HG03342 (cell line): ENCODE measurements at regions not wholly inside any gene's neighbourhood (a gene's known extent, or its start where the extent isn't known, plus 50 kb on each side); places are given as distances from the start of the nearest gene placed in this dataset.
A peak's percentile ranks its signal among the peaks of the same experiment; 100 is the strongest.

ENCODE experiments used
- ATAC-seq: cut with Tn5 transposase; IDR thresholded peaks from one replicate; pipeline ENCODE4 v1.9.1; 2021; ENCODE audit warnings: mild to moderate bottlenecking, moderate library complexity; ENCODE audit not compliant: unreplicated experiment

DNA sequence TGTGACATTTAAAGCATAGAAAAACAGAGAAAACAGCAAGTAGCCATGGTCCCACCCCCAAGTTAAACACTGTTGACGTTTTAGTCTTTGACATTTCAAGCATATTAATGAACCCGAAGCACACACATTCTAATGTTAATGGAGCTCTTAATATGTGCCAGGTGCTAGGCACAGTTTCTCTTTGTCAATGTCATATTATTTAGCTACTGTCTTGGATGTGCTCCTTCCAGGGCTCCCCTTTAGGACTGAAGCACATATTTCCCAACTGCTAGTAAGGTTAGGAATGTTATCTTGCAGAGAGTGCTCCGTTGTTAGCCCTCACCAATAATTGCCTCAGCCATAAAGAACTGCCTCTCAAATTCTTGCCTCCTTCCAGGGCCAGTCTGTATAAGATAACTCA, 716.6 kb upstream of the TENM4 start:
- ATAC-seq = no peak

DNA sequence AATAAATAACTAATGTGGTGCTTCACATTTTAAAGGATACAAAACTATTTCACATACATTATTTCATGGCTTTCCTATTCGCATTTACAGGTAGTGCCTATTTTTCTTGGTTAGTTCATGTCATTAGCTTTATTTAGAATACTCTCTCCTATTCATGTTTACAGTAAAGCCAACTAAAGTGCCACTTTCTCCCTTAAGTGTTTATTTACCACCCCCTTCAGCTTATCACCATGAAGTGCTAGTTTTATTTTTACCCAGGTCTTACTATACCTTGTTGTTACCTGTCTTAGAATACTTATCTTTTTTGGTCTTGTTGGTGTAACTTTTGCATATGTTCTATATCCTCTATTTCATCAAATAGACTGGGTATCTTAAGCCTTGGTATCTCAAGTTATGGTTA, 715.2 kb upstream of the TENM4 start:
- ATAC-seq = no peak

DNA sequence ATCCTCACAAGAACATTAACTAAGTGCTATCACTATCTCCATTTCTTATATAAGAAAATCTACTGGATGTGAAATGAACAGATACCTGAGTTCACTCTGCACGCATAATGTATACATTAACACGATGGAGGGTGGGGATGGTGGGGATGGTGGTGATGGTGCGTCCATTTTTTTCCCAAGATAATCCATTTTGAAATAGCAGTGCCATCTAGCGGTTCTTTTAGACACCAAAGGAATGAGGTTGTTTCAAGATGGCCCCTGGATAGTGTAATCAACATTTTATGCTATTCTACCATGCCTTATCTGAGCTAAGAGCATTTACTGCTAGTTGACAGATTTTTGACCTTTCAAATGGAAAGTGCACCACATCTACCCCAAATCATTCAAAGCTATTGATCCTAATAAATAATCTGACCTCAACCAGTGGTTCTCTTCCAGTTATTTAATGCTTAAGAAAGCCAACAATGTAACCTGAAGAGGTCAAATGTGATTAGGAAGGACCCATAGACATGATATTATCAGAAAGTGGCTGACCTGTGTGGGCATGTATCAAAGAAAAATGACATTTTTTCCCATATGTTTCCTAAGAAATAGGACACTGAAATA, 714.7 kb upstream of the TENM4 start:
- peak; percentile 78 for ATAC-seq

DNA sequence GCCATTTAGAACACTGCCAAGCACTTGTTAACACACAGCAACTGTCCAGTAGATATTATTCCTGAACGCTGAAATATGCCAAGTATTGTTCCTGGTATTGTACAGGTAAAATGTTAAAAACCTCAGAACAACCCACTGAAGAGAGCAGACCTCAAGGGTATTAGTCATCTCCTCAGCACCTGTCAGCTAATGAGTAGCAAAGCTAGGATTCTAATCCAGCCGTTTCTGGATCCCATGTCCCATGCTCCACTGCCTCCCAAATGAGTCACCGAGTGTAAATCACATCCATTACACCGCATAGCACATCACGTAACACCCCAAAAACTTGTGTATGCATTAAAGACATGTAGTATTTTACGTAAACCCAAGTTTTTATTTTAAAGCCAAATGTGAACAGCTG, 705.4 kb upstream of the TENM4 start:
- ATAC-seq = no peak

DNA sequence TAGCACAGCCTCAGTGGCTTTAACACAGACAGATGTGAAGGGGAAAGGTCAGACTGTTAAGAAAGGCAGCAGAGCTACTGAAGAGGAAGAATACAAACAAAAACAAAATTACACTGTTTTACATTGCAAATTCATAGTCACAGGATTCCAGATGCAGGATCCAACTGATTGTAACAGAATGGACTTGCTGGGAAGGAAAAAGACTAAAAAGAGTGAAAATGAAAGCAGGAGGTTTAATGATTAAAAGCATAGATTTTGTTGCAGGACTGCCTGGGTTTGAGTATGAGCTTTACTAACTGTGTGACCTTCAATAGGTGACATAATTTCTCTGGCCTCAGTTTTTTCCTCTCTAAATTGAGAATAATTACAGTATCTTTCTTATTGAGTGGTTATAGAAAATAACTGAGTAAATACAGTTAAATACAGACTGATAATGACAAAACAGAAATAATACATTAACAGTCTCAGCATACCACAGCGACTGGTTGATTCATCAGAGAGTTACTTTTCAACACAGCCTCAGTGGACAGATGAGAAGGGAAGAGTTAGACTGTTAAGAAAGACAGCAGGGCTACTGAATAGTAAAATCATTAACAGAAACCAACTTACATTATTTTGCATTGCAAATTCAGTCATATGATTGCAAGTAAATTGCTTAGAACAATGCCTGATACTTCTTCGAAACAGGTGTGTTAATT, 704.2 kb upstream of the TENM4 start:
- peak; percentile 49 for ATAC-seq

DNA sequence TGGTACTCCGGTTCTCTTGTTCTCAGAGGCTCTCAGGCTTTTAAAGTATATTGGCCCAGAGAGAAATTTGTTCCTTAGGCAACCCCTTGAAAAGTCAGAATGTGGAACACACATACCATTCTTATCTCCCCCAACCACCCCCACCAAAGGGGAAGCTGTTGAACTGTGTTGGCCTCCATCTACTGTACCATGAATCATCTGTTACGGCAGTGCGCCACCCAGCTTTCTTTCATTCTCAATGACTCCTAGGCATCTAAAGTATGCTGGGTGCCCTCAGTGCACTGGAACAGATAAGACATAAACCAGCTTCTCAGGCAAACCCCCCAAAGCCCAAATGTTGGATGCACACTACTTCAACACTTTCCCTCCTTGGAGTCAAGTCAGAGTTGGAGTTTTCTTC, 696.2 kb upstream of the TENM4 start:
- no peak for ATAC-seq

DNA sequence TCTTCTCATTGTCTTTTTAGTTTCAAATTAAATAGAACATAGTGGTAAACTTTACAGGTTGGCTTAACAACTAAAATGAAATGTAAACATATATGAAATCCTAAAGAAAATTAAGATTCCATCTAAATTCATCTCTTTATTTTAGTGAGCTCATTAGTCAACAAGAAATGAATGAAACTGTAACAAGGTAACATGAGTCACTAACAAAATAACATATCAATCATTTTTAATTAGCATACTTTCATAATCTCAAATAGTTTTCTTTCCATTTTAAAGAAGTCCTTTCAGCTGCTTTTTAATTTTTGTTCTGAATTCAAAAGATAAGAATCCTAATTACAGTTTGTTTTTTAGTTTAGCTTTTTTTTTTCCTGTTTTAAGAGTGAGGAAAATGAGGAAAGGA, 688.6 kb upstream of the TENM4 start:
- ATAC-seq = no peak

DNA sequence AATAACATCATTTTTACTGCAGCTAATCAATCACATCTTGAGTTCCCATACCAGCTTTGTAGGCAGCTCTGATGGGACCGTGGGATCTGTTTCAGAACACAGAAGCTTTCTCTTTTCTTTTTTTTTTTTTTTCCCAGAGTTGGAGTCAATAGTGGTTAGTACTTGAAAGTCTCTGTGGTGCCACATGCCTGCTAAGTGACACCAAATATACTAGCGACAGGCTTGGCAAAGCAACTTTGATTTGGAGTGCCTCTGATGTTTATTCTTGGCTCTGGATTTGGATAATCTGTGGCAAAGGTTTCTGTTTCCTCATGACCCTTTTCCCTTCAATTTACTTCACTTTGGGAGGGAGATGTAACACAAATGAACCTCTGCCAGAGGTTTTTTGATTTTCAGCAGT, 681.4 kb upstream of the TENM4 start:
- no peak for ATAC-seq

DNA sequence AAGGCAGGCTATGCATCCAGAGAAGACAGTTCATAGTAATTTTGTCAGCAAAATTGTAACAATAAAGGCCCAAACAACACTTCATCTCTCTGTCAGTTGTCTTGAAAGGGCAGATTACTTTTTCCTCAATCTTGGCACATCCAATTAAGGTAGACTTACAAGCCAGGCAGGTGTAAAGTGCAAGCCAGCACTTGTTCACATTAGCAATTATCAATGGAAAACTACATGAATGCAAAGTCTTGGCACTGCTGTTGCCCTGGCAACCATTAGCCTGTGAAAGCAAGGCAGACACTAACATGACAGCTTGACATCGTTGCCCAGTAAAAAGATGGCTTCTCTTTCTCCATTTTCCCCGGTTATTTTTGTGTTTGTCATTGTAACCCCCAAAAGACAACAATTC, 677.2 kb upstream of the TENM4 start:
- no peak for ATAC-seq

DNA sequence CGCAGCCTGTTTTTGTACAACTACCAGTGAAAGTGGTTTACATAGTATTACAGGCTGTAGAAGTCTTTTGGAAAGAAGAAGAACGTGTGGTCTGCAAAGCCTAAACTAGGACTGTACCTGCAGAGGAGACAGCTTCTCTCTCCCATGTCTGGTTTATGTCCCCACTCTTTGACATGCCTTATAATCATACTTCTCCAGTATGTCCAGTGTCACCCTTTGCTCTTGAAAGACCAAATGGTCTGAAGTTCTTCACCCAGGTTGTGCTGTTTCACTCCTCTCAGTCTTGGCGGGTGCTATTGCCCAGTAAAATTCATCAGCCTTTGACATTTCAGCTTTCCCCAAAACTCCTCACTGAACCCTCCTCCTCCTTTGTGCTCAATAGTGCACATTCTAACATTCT, 676.0 kb upstream of the TENM4 start:
- ATAC-seq = no peak

DNA sequence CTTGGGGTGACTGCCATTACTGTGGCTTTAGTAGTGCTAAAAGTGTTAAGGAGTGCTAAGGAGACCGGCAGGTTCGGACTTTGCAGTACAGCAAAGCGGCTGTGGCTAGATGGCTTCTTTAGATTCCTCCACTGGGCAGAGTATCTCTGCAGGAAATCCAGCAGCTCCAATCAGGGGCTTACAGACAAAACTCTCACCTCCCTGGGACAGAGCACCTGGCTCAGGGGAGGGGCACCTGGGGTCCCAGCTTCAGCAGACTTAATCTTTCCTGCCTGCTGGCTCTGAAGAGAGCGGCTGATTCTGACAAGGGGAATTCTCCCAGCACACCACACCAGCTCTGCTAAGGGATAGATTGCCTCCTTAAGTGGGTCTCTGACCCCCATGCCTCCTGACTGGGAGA, 668.8 kb upstream of the TENM4 start:
- no peak for ATAC-seq

DNA sequence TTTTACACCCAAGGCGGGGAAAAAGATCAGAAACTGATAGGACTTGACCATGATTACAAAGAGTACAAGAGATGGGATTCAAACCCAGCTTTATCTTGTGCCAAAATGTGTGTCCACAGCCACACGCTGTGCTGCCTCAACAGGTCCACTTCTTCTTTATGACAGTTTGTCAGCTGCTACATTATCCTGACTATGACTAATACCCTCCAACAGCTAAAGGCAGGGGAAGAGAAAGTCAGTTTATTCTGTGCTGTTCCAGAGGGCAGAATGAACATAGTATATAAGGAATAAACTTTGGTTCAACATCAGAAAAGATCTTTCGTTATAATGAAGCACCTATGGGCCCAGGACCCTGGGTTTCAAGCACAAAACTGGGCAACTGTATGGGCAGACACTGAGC, 668.2 kb upstream of the TENM4 start:
- no peak for ATAC-seq

DNA sequence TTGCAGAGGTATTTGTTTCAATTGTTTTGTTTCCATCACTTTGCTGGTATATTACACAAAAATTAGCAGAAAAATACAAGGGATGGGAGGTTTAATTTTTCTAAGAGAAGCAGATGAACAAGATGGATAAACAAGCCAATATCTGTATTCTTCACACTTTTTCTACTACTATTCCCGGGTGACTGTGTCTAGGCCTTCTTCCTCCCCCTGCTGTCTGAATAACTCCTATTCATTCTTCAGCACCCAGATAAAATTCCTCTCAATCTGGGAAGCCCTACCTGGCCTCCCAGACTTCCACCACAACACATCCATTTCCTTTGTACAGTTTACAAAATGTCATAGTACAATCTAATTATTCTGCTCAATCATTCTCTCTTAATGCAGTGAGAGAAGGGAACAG, 666.6 kb upstream of the TENM4 start:
- no peak for ATAC-seq

DNA sequence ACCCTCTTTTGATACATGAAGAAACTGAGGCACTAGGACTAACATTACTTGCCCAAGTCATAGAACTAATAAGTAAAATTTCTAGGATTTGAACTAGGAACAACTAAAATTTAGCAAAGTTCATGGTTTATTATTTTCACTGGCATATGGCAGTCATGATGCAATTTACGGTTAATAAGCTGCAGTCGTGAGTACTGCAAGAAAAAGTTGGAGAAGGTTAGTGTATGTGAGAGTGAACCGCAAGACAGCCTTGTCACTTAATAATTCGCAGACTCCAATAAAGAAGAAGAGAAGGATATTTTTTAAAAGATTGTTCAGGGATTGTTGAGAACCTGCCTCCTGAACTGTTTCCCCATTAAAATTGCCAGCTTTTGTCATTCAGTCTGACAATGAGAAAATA, 663.4 kb upstream of the TENM4 start:
- no peak for ATAC-seq

DNA sequence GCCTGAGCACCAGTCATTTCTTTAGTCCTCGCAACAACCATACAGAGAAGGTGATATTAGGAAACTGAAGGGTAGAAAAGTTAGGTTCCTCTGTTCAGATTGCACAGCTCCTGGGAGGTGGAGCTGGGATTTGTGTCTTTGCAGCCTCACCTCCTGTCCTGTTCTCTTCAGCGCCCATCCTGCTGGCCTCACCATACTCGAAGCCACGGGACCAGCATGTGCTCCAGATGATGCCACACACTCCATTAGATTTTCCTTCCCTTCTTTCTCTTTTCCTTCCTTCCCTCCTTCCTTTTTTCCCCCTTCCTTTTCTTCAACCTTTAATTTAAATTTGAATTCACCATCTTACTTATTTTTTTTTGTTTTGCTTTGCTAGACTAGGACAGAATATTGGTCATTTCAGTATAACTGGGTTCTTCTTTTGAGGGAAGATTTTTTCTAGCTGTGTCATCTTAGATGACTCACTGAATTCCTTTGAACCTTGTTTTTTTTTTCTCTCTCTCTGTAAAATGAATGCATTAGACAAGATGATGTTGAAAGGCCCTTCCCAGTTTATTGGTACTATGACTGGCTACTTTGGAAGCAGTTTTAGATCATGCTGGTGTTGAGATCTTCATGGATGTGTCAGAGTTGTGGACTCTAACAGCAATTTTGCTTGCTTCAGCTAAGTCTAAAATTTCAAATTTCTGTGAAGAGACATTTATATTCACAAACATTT, 662.5 kb upstream of the TENM4 start:
- ATAC-seq = no peak

DNA sequence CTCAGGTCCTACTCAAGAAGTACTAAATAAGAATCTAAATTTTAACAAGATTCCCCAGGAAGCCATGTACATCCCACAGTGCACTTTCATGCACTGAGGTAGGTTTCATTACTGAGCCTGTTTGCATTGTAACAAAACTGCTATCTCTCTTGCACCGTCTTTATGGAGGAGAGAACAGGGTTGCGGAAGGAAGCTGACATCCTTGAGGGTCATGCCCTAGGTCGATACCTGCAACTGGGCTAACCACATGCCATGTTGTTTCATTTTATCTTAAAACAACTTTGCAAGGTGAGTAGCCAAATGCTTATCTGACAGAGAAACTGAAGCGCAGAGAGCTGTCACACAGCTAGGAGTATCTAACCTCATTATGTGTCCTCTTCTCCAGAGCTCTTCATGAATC, 656.3 kb upstream of the TENM4 start:
- no peak for ATAC-seq

DNA sequence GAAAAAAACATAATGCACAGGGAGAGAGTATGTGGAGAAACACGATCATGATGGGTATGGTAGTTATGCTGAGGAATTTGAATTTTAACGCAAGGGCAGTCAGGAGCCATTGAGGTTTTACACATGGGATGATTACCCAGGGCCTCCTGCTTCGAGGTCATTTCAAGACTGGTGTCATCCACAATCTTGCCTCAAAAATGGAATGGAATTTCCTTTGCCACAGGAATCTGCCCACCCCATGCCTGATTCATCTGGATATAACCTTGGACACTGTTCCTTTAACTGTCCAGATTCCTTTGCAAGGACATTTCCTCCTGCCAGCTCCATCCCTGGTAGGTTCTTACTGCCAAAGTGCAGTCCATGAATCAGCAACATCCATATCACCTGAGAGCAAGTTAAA, 655.9 kb upstream of the TENM4 start:
- no peak for ATAC-seq

DNA sequence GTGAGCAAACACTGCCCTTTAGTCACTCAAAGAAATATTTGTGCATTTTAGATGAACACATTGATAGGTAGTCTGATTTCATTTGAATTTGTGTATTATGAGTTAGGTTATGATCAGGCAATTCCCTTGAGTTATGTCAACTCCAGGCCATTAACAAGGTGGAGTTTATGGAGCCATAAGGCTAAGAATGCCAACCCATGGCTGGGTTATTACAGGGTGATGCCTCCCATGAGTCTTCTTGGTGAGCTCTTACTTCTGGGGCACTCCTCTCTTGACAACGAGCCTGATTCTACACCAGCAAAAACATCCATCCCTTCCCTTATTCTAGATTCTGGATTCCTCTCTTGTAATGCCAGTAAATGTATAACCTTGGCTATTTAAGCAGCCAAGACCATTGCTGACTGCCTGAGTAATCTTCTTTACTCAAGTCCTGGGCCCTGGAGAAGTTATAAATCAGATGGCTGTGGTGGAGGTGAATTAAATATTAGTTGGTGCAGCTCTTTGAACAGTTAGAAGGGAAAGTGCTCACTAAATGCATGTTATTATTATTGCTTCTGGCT, 645.7 kb upstream of the TENM4 start:
- no peak for ATAC-seq

DNA sequence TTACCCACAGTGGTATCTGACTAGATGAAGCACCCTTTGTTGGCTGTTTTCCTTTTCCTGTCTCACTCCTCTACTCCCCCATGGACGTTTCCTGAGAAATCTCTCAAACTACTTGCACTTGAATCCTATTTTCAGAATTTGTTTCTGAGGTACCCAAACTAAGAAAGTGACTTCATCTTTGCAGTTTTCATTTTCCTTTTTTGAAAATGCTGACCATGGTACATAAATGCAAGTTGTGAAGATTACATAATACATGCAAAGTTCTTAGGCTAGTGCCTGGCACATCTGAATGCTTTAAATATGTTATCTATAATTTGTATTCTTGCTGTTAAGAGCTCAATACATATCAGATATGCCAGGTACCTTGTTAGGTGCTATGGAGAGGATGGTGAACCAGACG, 644.7 kb upstream of the TENM4 start:
- no peak for ATAC-seq

DNA sequence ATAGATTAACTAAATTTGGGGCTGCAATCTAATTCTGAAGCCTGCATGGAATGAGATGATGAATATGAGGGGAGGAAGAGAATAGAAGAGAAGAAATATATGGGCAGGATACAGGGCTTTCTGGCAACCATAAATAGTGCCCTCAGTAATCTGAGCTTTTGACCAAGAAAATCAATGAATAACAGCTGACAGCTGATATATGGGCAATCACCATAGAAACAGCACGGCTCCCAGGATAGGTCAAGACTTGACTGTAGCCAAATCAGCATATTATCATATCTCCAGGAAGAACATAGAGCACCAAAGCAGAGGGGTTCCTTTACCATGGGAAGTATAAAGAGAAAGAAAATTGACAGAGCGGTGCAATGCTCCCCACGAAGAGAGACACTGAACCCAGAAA, 643.8 kb upstream of the TENM4 start:
- ATAC-seq = no peak

DNA sequence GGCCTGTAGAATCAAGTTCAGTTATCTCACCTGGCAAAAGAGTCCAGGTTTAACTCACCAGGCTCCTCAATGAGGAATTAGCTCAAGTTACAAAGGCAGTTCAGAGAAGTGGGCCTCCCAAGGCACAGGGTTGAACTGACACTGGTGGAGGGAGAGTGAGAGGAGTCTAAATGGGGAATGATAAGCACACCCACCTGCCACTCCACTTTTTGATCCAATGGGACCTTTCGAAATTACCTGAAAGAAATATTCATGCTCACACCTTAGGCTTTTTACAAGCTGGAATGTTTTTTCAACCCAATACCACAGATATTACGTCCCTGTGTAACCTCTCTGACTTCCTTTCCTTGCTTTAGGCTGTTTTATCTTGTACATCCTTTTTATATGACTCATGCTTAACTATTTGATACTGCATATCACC, 642.7 kb upstream of the TENM4 start:
- ATAC-seq = no peak

DNA sequence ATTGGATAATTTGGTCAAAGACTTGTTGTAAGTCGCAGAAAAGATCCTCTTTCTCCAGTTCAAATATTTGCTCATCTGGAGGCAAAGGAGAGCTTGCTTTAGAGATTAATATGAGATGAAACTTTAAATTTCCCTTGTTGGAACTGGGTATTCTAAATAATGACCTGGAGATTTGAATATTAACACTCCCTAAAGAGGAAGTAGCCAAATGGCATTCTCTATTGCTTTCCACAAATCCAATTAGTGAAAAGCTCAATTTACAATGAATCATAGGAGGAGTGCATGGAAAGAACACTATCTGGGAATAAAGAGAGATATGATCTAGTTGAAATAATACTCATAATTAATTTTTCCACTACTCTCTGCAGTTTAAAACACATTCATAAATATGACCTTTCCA, 641.6 kb upstream of the TENM4 start:
- ATAC-seq = no peak
